B cell (primary cell): ENCODE measurements at regions not wholly inside any gene's neighbourhood (a gene's known extent, or its start where the extent isn't known, plus 50 kb on each side); places are given as distances from the start of the nearest gene placed in this dataset.

Experiments
- ATAC-seq: fragments of 200-7000 bp; cut with Tn5 transposase; one replicate; pipeline ENCODE4 v1.10.0; 2021; ENCODE audit warnings: low read depth, mild to moderate bottlenecking, moderate number of reproducible peaks, moderate library complexity
- CTCF ChIA-PET: fragments of 350-600 bp; sonication (Branson Sonifier 250); formaldehyde crosslinking; loops from one replicate; lab custom pipeline; 2021; ENCODE audit warnings: antibody characterized with exemption, inconsistent platforms; lab: Charles Lee
- POLR2A ChIA-PET: fragments of 350-600 bp; sonication (Branson Sonifier 250); formaldehyde crosslinking; loops from one replicate; lab custom pipeline; 2021; ENCODE audit warnings: antibody characterized with exemption; lab: Charles Lee
- DNase-seq: peaks from one replicate; pipeline ENCODE4 v3.0.0; 2013
- H2AFZ ChIP-seq: 2 replicates; pipeline ENCODE4 v1.6.1; 2012; ENCODE audit warnings: mild to moderate bottlenecking, low read depth, low read length; ENCODE audit not compliant: insufficient read depth, poor library complexity, severe bottlenecking
- H3K27ac ChIP-seq, 2 donors: 1 replicate in 1 of 2; 2 replicates in 1 of 2; pipeline ENCODE4 v1.5.1; 2012 to 2013; ENCODE audit warnings: low read length in 2 of 2, mild to moderate bottlenecking in 2 of 2, moderate library complexity in 1 of 2
- H3K27me3 ChIP-seq, 4 experiments: fragments of 200-600 bp in 1 of 4; sonication (generic) in 1 of 4; replicated peaks in 1 of 4; 1 replicate in 2 of 4; 2 replicates in 2 of 4; pipeline versions ENCODE4 v1.6.1 to v1.7.0; 2013 to 2016; ENCODE audit warnings: low read length in 3 of 4, mild to moderate bottlenecking in 2 of 4, mixed read lengths in 1 of 4, moderate library complexity in 1 of 4; ENCODE audit not compliant: insufficient read depth in 4 of 4, control insufficient read depth in 3 of 4; ENCODE audit errors: control extremely low read depth in 1 of 4
- H3K36me3 ChIP-seq, 2 experiments: replicated peaks in 1 of 2; 1 replicate in 1 of 2; 2 replicates in 1 of 2; pipeline versions ENCODE4 v1.6.1 to v1.7.1; 2013; ENCODE audit warnings: low read length in 1 of 2; ENCODE audit not compliant: insufficient read depth in 2 of 2, control insufficient read depth in 1 of 2; ENCODE audit errors: control extremely low read depth in 1 of 2, extremely low read depth in 1 of 2
- H3K4me1 ChIP-seq, 2 donors: fragments of 200-600 bp in 1 of 2; sonication (generic) in 1 of 2; 1 replicate in 1 of 2; 2 replicates in 1 of 2; pipeline versions ENCODE4 v1.5.1 to v1.6.1; 2013 to 2017; ENCODE audit warnings: low read length in 2 of 2; ENCODE audit not compliant: control insufficient read depth in 2 of 2, insufficient read depth in 2 of 2
- H3K4me2 ChIP-seq: replicated peaks from 2 replicates; pipeline ENCODE3; 2012; ENCODE audit warnings: mild to moderate bottlenecking, low read depth, low read length; ENCODE audit not compliant: poor library complexity, severe bottlenecking
- H3K4me3 ChIP-seq, 5 experiments: fragments of 200-600 bp in 1 of 5; sonication (generic) in 1 of 5; 1 replicate in 3 of 5; 2 replicates in 2 of 5; pipeline versions ENCODE4 v1.5.1 to v1.7.0; 2011 to 2016; ENCODE audit warnings: low read length in 4 of 5, mild to moderate bottlenecking in 4 of 5, low read depth in 2 of 5, control low read depth in 1 of 5, moderate library complexity in 1 of 5; ENCODE audit not compliant: insufficient read depth in 1 of 5; ENCODE audit errors: control extremely low read depth in 1 of 5, extremely low read depth in 1 of 5
- H3K79me2 ChIP-seq: fragments of 200-600 bp; sonication (generic); one replicate; pipeline ENCODE4 v1.6.0; 2016; ENCODE audit warnings: low read length; ENCODE audit not compliant: control insufficient read depth, insufficient read depth
- H3K9ac ChIP-seq: fragments of 200-600 bp; sonication (generic); 2 replicates; pipeline ENCODE4 v1.6.1; 2017; ENCODE audit warnings: mild to moderate bottlenecking, low read length, moderate library complexity
- H3K9me3 ChIP-seq, 3 donors: one replicate each; pipeline versions ENCODE4 v1.6.1 to v1.7.1; 2013; ENCODE audit warnings: low read length in 2 of 3; ENCODE audit not compliant: control insufficient read depth in 2 of 3, insufficient read depth in 1 of 3; ENCODE audit errors: control extremely low read depth in 1 of 3
- H4K20me1 ChIP-seq: 2 replicates; pipeline ENCODE4 v1.6.0; 2012; ENCODE audit warnings: mild to moderate bottlenecking, low read length; ENCODE audit not compliant: insufficient read depth, control insufficient read depth, poor library complexity, severe bottlenecking
- H3K27ac Mint-ChIP-seq: one replicate; pipeline ENCODE4 v1.8.0; 2021; ENCODE audit warnings: mixed read lengths
- H3K27me3 Mint-ChIP-seq: one replicate; pipeline ENCODE4 v1.8.0; 2021; ENCODE audit warnings: mixed read lengths
- H3K4me1 Mint-ChIP-seq: one replicate; pipeline ENCODE4 v1.8.0; 2021; ENCODE audit warnings: mixed read lengths
- H3K4me3 Mint-ChIP-seq: one replicate; pipeline ENCODE4 v1.8.0; 2021; ENCODE audit warnings: mixed read lengths
- H3K9me3 Mint-ChIP-seq: one replicate; pipeline ENCODE4 v1.8.0; 2022; ENCODE audit warnings: mixed read lengths; ENCODE audit not compliant: insufficient read depth
- CTCF ChIP-seq: fragments of 200-600 bp; IDR thresholded peaks from one replicate; pipeline ENCODE4 v1.8.0; 2022; ENCODE audit warnings: antibody characterized with exemption, mild to moderate bottlenecking
- EZH2 ChIP-seq: IDR thresholded peaks from 2 replicates; pipeline ENCODE4 v1.6.1; 2012; ENCODE audit warnings: borderline replicate concordance, low read depth, mild to moderate bottlenecking, moderate library complexity, low read length; ENCODE audit not compliant: insufficient read depth, poor library complexity, severe bottlenecking
- WGBS: methylation state at CpG from one replicate; pipeline ENCODE4 v1.1.5; 2013; ENCODE audit warnings: missing lambda C conversion rate; ENCODE audit not compliant: insufficient coverage; 5-methylcytosine and 5-hydroxymethylcytosine counted together
- intact Hi-C: fragments of 100-400 bp; cut with micrococcal nuclease; formaldehyde crosslinking; loops from one replicate; pipeline ENCODE4 v1.10.0; 2022

- intact Hi-C loops = no loop called here
- ATAC-seq (peak; percentile 31), DNase-seq (no peak)
- H4K20me1 ChIP-seq = no peaks in the 10 kb centered on the region
- POLR2A ChIA-PET = no interaction called here
- H3K36me3 ChIP-seq = no peaks in the 10 kb centered on the region
- peaks cover 33% of the 10 kb centered on the region for H3K4me1 Mint-ChIP-seq
- H3K27me3 Mint-ChIP-seq = no peaks in the 10 kb centered on the region
- peak overlapping the region; percentile 11 for H3K4me3 Mint-ChIP-seq
- H3K4me3 ChIP-seq = no peak overlapping the region
- H3K27ac Mint-ChIP-seq = peak overlapping the region; percentile 66
- peaks cover 0 to 3% (median 0%) of the 10 kb centered on the region in 4 experiments for H3K27me3 ChIP-seq
- H2AFZ ChIP-seq = no peak overlapping the region
- no peak overlapping the region for H3K9ac ChIP-seq
- H3K4me1 ChIP-seq = peaks cover 14 to 19% of the 10 kb centered on the region in 2 donors
- TF ChIP-seq CTCF (no peak), EZH2 (no peak)
- H3K4me2 ChIP-seq = peak overlapping the region; percentile 10
- peak overlapping the region in 1 of 2 donors; percentile 28 for H3K27ac ChIP-seq
- CTCF ChIA-PET = no interaction called here
- no peaks in the 10 kb centered on the region for H3K79me2 ChIP-seq
- H3K9me3 ChIP-seq = no peaks in the 10 kb centered on the region
- H3K9me3 Mint-ChIP-seq = no peaks in the 10 kb centered on the region
These were observed 89.4 kb upstream of the TACR1 start for GRCh38 chr2:75288760-75289159.

GRCh38 chr2:75287624-75288316, 88.5 kb upstream of the TACR1 start:
- H3K27ac Mint-ChIP-seq = peak overlapping the region; percentile 66
- POLR2A ChIA-PET = no interaction called here

More at GRCh38 chr2:75287624-75288316, 88.5 kb upstream of the TACR1 start:
- no peaks in the 10 kb centered on the region for H3K79me2 ChIP-seq
- WGBS = no CpG with 5 or more reads among the region's 1 CpG
- H2AFZ ChIP-seq = no peak overlapping the region
- Mint-ChIP-seq H3K9me3 (no peaks in the 10 kb centered on the region), H3K27me3 (no peaks in the 10 kb centered on the region), H3K4me1 (peaks cover 33% of the 10 kb centered on the region), H3K4me3 (peak overlapping the region; percentile 4)
- no peaks in the 10 kb centered on the region for H3K9me3 ChIP-seq
- no peaks in the 10 kb centered on the region for H4K20me1 ChIP-seq
- H3K36me3 ChIP-seq = no peaks in the 10 kb centered on the region
- DNase-seq = peak; percentile 6
- CTCF ChIA-PET = no interaction called here
- H3K27ac ChIP-seq = peak overlapping the region in 1 of 2 donors; percentile 28
- intact Hi-C loops = no loop called here
- H3K4me3 ChIP-seq = no peak overlapping the region
- no peak overlapping the region for H3K9ac ChIP-seq
- peak overlapping the region; percentile 20 for H3K4me2 ChIP-seq
- peaks cover 0 to 3% (median 0%) of the 10 kb centered on the region in 4 experiments for H3K27me3 ChIP-seq
- ATAC-seq = no peak
- H3K4me1 ChIP-seq = peaks cover 14 to 19% of the 10 kb centered on the region in 2 donors
- no peak for TF ChIP-seq CTCF
- no peak for TF ChIP-seq EZH2
